Sigmoid colon (tissue), 6 donors: ENCODE measurements at regions not wholly inside any gene's neighbourhood (a gene's known extent, or its start where the extent isn't known, plus 50 kb on each side); places are given as distances from the start of the nearest gene placed in this dataset.
A peak's percentile ranks its signal among the peaks of the same experiment; 100 is the strongest.

Source experiments
- DNase-seq: peaks from one replicate; pipeline ENCODE4 v3.0.0-alpha.2; 2019
- H3K27ac ChIP-seq, 4 donors: fragments of 200-600 bp; sonication (generic); one replicate each; pipeline ENCODE4 v1.5.1; 2016 to 2019; ENCODE audit warnings: mild to moderate bottlenecking in 1 of 4
- H3K27me3 ChIP-seq, 3 donors: fragments of 200-600 bp; sonication (generic); one replicate each; pipeline ENCODE4 v1.5.1; 2019; ENCODE audit warnings: mild to moderate bottlenecking in 1 of 3
- H3K36me3 ChIP-seq, 4 donors: fragments of 200-600 bp; sonication (generic); one replicate each; pipeline ENCODE4 v1.5.1; 2016 to 2019
- H3K4me1 ChIP-seq, 4 donors: fragments of 200-600 bp; sonication (generic); one replicate each; pipeline ENCODE4 v1.5.1; 2017 to 2019
- H3K4me3 ChIP-seq, 4 donors: fragments of 200-600 bp; sonication (generic); one replicate each; pipeline ENCODE4 v1.5.1; 2017 to 2019; ENCODE audit warnings: mild to moderate bottlenecking in 2 of 4, moderate library complexity in 1 of 4
- H3K9me3 ChIP-seq, 4 donors: fragments of 200-600 bp in 3 of 4; sonication (generic) in 3 of 4; one replicate each; pipeline versions ENCODE4 v1.5.1 to v1.6.1; 2013 to 2019
- EP300 ChIP-seq, 4 donors: sonication (generic); formaldehyde crosslinking; IDR thresholded peaks; one replicate each; pipeline ENCODE4 v1.6.1; 2017; ENCODE audit warnings: antibody characterized with exemption in 4 of 4
- POLR2A ChIP-seq, 2 donors: fragments of 450-650 bp; IDR thresholded peaks; one replicate each; pipeline ENCODE4 v1.6.1; 2016; ENCODE audit warnings: antibody characterized with exemption in 2 of 2, mild to moderate bottlenecking in 2 of 2, moderate library complexity in 2 of 2
- POLR2AphosphoS5 ChIP-seq, 4 donors: sonication (generic); formaldehyde crosslinking; IDR thresholded peaks; one replicate each; pipeline ENCODE4 v1.6.1; 2017; ENCODE audit warnings: antibody characterized with exemption in 4 of 4
- WGBS, 2 donors: extraction: QIAGEN DNeasy Blood & Tissue Kit; methylation state at CpG; one replicate each; pipeline ENCODE4 v1.1.7; 2013; 5-methylcytosine and 5-hydroxymethylcytosine counted together
- intact Hi-C: fragments of 100-400 bp; cut with DNase I; formaldehyde crosslinking; loops from one replicate; pipeline ENCODE4 v1.15.1; 2023
- TF ChIP-seq, protein P1 (sequence below), 4 experiments: fragments of 450-650 bp in 3 of 4; fragments of 200-600 bp in 1 of 4; IDR thresholded peaks; one replicate each; pipeline ENCODE4 v1.5.1; 2016 to 2019; ENCODE audit warnings: antibody characterized with exemption in 4 of 4, mild to moderate bottlenecking in 3 of 4, moderate library complexity in 2 of 4
- donor health status: healthy with polysubstance abuse.
- donor health status: healthy.

DNA sequence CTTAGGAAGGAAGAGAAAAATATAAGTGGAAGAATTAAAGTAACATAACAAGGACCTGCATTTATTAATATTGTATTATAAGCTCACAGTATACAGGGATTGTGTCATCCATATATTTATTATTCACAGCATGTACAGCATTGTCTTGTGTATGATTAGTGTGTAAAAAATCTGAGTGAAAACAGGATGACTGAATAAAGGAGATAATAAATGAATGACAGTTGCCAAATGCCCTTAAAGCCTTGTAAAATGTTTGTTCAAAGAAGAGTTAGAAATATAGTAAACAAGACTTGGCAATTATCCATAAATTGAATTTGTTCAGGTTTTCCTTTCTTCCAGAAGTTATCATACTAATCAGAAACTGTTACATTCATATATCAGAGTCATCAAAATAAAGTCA, 172.7 kb downstream of the BTC start:
- DNase-seq: no peak
- intact Hi-C loops: no loop called here
- Histone ChIP-seq H3K27ac (no peak overlapping the region), H3K27me3 (no peaks in the 10 kb centered on the region), H3K36me3 (no peaks in the 10 kb centered on the region), H3K9me3 (no peaks in the 10 kb centered on the region), H3K4me3 (no peak overlapping the region), H3K4me1 (peaks cover 0 to 13% (median 5%) of the 10 kb centered on the region in 4 donors)
- TF ChIP-seq EP300 (IDR thresholded peaks at IDR 0.05): no peak
- TF ChIP-seq, protein P1, sequence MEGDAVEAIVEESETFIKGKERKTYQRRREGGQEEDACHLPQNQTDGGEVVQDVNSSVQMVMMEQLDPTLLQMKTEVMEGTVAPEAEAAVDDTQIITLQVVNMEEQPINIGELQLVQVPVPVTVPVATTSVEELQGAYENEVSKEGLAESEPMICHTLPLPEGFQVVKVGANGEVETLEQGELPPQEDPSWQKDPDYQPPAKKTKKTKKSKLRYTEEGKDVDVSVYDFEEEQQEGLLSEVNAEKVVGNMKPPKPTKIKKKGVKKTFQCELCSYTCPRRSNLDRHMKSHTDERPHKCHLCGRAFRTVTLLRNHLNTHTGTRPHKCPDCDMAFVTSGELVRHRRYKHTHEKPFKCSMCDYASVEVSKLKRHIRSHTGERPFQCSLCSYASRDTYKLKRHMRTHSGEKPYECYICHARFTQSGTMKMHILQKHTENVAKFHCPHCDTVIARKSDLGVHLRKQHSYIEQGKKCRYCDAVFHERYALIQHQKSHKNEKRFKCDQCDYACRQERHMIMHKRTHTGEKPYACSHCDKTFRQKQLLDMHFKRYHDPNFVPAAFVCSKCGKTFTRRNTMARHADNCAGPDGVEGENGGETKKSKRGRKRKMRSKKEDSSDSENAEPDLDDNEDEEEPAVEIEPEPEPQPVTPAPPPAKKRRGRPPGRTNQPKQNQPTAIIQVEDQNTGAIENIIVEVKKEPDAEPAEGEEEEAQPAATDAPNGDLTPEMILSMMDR (IDR thresholded peaks at IDR 0.05): no peak
- no peak for TF ChIP-seq POLR2A (IDR thresholded peaks at IDR 0.05)
- TF ChIP-seq POLR2AphosphoS5 (IDR thresholded peaks at IDR 0.05): no peak

DNA sequence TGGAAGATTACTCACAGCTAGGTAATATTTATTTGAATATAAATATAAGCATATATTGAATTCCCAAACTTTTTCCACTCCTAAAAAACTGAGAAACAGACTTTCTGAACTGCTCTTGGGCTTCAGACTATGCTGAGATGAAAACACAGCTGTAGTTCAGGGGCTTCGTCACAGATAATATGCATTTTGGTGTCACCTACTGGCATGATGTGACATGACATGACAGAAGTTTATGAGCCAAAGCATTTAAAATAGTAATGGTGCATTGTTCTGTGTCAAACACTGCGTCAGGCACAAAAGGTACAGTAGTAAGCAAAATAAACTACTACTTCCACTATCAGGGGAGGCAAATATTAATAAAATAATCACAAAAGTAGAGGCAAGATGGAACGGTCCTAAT, 171.3 kb downstream of the BTC start:
- Histone ChIP-seq H3K27ac (no peak overlapping the region), H3K9me3 (no peaks in the 10 kb centered on the region), H3K27me3 (no peaks in the 10 kb centered on the region), H3K4me1 (peaks cover 0 to 13% (median 6%) of the 10 kb centered on the region in 4 donors), H3K36me3 (no peaks in the 10 kb centered on the region), H3K4me3 (no peak overlapping the region)
- no peak for DNase-seq
- TF ChIP-seq, protein P1 (IDR thresholded peaks at IDR 0.05): no peak
- TF ChIP-seq POLR2AphosphoS5 (IDR thresholded peaks at IDR 0.05) (no peak), EP300 (IDR thresholded peaks at IDR 0.05) (no peak), POLR2A (IDR thresholded peaks at IDR 0.05) (no peak)
- intact Hi-C loops: no loop called here
- WGBS, 2 donors: 15 to 47% methylated on average over 3 of the region's 3 CpGs

DNA sequence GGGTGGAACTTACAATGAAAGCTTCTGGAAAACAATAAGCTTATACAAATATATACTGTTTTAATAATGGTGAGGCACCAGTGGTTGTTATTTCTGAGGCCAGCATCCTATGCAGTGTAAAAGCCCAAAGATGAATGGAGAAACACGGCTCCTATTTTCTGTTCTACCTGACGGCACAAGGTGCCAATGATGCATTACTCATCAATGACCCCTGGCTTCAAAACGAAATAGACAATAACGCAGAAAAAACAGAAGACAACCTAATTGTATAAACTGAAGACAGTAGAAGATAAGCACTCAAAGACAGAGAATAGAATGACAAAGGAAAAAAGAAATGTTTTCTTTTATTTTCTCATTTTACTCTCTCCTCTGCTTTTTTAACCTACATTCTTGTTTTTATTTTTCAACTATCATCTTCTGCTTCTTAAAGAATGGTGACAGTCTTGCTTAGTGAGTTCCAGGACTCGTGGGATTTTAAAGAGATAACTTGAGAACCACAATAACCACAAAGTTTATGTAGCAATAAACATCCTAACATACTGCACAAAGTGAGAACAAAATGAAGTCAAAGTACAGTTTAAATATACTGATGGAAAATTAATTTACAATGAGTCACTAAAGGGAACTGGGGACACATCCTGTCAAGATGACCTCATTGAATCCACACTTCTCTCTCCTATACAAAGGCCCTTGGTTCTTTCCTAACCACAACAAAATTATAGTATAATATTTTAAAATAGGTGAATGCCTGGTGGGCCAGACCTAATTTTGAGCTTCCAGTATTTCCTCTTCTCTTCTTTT, 169.8 kb downstream of the BTC start:
- TF ChIP-seq POLR2A (IDR thresholded peaks at IDR 0.05): no peak
- TF ChIP-seq, protein P1 (IDR thresholded peaks at IDR 0.05): no peak
- TF ChIP-seq POLR2AphosphoS5 (IDR thresholded peaks at IDR 0.05): peak in 1 of 4 donors; percentile 5
- Histone ChIP-seq H3K36me3 (no peaks in the 10 kb centered on the region), H3K4me1 (peaks cover 0 to 13% (median 6%) of the 10 kb centered on the region in 4 donors), H3K27ac (peak overlapping the region in 2 of 4 donors; percentile 15 to 43), H3K27me3 (no peaks in the 10 kb centered on the region), H3K9me3 (no peaks in the 10 kb centered on the region), H3K4me3 (no peak overlapping the region)
- no peak for DNase-seq
- intact Hi-C loops: no loop called here
- WGBS, 2 donors: 28 to 60% methylated on average over 5 of the region's 5 CpGs

DNA sequence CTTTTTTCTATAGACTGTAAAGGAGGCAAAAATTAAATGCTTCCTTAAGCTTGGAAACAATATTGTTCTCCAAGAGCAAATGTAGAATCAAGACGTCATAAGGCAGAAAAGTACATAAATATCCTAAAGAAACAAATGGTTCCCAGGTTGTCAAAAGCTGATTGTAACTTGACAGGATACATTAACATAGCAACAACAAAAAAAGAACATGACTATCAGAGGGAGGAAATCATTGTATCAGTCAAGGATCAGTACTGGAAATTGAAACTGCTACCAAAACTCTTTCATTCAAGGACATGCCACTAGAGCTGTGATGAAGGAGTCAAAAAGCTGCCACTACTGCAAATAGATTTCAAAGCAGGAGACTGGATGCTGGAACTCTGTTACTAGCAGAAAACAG, 168.3 kb downstream of the BTC start:
- intact Hi-C loops: no loop called here
- WGBS, 2 donors: 45 to 76% methylated on average over 1 of the region's 1 CpG
- Histone ChIP-seq H3K4me3 (no peak overlapping the region), H3K27me3 (no peaks in the 10 kb centered on the region), H3K27ac (no peak overlapping the region), H3K9me3 (no peaks in the 10 kb centered on the region), H3K4me1 (peaks cover 0 to 13% (median 6%) of the 10 kb centered on the region in 4 donors), H3K36me3 (no peaks in the 10 kb centered on the region)
- DNase-seq: no peak
- TF ChIP-seq POLR2AphosphoS5 (IDR thresholded peaks at IDR 0.05): no peak
- TF ChIP-seq EP300 (IDR thresholded peaks at IDR 0.05): no peak
- TF ChIP-seq, protein P1 (IDR thresholded peaks at IDR 0.05): no peak
- TF ChIP-seq POLR2A (IDR thresholded peaks at IDR 0.05): no peak

DNA sequence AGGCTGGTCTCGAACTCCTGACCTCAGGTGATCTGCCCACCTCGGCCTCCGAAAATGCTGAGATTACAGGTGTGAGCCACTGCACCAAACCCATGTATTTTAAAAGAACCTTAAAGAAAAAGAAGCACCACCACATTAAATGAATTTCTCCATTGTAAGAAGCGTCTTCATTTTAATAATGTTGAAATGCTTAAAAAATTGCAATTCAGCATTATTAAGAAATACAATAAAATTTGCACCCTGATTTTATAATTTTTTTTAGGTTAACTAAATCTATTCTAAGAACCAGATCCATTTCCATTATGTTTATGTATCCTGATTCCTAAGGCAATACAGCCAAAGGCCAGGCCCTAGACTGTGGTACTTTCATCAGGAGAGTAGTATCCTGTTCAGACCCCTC, 167.2 kb downstream of the BTC start:
- Histone ChIP-seq H3K27ac (no peak overlapping the region), H3K9me3 (no peaks in the 10 kb centered on the region), H3K4me3 (no peak overlapping the region), H3K36me3 (no peaks in the 10 kb centered on the region), H3K4me1 (peaks cover 0 to 13% (median 6%) of the 10 kb centered on the region in 4 donors), H3K27me3 (no peaks in the 10 kb centered on the region)
- WGBS, 2 donors: 94 to 97% methylated on average over 4 of the region's 4 CpGs
- intact Hi-C loops: no loop called here
- TF ChIP-seq, protein P1 (IDR thresholded peaks at IDR 0.05): no peak
- TF ChIP-seq POLR2AphosphoS5 (IDR thresholded peaks at IDR 0.05) (no peak), EP300 (IDR thresholded peaks at IDR 0.05) (no peak), POLR2A (IDR thresholded peaks at IDR 0.05) (no peak)
- DNase-seq: no peak
